ENCODE measurements at regions not wholly inside any gene's neighbourhood (a gene's known extent, or its start where the extent isn't known, plus 50 kb on each side); places are given as distances from the start of the nearest gene placed in this dataset.

- no peak for TF ChIP-seq EZH2 (IDR thresholded peaks at IDR 0.05; ENCODE audit: low read length)
- TF ChIP-seq CTCF (optimal IDR thresholded peaks at IDR 0.05 in 1 of 3, IDR thresholded peaks at IDR 0.05 in 1 of 3, conservative IDR thresholded peaks at IDR 0.05 in 1 of 3; ENCODE audit: extremely low read depth in 1 of 3, insufficient read depth in 2 of 3, low read length in 3 of 3), result no peak
Measured at GRCh38 chr9:119047513-119048307, 321.5 kb downstream of the BRINP1 start.
